ENCODE measurements at regions not wholly inside any gene's neighbourhood (a gene's known extent, or its start where the extent isn't known, plus 50 kb on each side); places are given as distances from the start of the nearest gene placed in this dataset.

DNA sequence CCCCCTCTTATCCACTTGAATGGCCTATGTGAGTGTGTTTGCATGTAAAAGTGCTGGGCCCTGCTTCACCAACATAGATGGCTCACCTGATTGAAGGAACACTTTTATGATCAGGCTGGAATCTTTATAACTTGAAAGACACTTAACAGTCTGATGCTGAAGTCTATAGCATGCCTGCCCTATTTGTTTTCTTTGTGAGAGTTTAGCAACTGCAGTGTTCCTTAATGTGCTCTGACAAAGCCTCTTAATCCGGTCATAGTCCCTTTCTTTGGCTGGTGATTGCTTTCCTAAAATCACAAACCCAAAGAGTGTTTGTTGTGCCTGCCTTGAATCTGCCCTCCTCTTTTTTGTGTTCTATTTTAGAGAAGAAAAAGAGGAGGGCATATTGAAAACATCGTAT is 1382.8 kb upstream of the CELF4 start:
- H3K27me3 ChIP-seq = no peaks in the 10 kb centered on the region
- no peak for DNase-seq
- 81 to 89% methylated on average over 2 of the region's 2 CpGs for WGBS, 2 donors
- H3K4me3 ChIP-seq = no peak overlapping the region
- H3K27ac ChIP-seq = no peak overlapping the region
- H3K9me3 ChIP-seq = peaks cover 0 to 7% (median 0%) of the 10 kb centered on the region in 4 donors
- TF ChIP-seq POLR2A (IDR thresholded peaks at IDR 0.05) (no peak), POLR2AphosphoS5 (IDR thresholded peaks at IDR 0.05) (no peak), EP300 (IDR thresholded peaks at IDR 0.05) (no peak)
- TF ChIP-seq, protein P1, sequence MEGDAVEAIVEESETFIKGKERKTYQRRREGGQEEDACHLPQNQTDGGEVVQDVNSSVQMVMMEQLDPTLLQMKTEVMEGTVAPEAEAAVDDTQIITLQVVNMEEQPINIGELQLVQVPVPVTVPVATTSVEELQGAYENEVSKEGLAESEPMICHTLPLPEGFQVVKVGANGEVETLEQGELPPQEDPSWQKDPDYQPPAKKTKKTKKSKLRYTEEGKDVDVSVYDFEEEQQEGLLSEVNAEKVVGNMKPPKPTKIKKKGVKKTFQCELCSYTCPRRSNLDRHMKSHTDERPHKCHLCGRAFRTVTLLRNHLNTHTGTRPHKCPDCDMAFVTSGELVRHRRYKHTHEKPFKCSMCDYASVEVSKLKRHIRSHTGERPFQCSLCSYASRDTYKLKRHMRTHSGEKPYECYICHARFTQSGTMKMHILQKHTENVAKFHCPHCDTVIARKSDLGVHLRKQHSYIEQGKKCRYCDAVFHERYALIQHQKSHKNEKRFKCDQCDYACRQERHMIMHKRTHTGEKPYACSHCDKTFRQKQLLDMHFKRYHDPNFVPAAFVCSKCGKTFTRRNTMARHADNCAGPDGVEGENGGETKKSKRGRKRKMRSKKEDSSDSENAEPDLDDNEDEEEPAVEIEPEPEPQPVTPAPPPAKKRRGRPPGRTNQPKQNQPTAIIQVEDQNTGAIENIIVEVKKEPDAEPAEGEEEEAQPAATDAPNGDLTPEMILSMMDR (IDR thresholded peaks at IDR 0.05) = no peak
- H3K4me1 ChIP-seq = no peaks in the 10 kb centered on the region
- H3K36me3 ChIP-seq = no peaks in the 10 kb centered on the region
- ATAC-seq (ENCODE audit: low FRiP score in 2 of 2) = no peak

DNA sequence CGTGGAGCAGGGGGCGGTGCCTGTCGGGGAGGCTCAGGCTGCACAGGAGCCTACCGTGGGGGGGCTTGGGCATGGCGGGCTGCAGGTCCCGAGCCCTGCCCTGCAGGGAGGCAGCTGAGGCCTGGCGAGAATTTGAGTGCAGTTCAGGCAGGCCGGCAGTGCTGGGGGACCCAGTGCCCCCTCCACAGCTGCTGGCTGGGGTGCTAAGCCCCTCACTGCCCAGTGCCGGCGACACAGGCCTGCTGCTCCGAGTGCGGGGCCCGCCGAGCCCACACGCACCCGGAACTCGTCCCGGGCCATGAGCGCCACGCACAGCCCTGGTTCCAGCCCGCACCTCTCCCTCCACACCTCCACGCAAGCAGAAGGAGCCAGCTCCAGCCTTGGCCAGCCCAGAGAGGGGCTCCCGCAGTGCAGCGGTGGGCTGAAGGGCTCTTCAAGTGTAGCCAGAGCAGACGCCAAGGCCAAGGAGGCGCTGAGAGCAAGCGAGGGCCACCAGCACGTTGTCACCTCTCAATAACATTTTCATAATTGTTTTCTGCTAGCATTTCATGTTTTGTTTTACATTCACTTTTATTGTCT is 1378.9 kb upstream of the CELF4 start:
- DNase-seq (peak in 1 of 2 donors; percentile 70), ATAC-seq (ENCODE audit: low FRiP score in 2 of 2) (peak in 1 of 2 donors; percentile 14)
- H3K4me1 ChIP-seq = no peaks in the 10 kb centered on the region
- H3K36me3 ChIP-seq = no peaks in the 10 kb centered on the region
- no peaks in the 10 kb centered on the region for H3K27me3 ChIP-seq
- no peak overlapping the region for H3K27ac ChIP-seq
- H3K9me3 ChIP-seq = peaks cover 0 to 7% (median 0%) of the 10 kb centered on the region in 4 donors
- WGBS, 2 donors = 82 to 88% methylated on average over 17 to 26 of the region's 28 CpGs
- TF ChIP-seq, protein P1 (IDR thresholded peaks at IDR 0.05) = no peak
- TF ChIP-seq POLR2A (IDR thresholded peaks at IDR 0.05) (no peak), POLR2AphosphoS5 (IDR thresholded peaks at IDR 0.05) (no peak), EP300 (IDR thresholded peaks at IDR 0.05) (no peak)
- no peak overlapping the region for H3K4me3 ChIP-seq

DNA sequence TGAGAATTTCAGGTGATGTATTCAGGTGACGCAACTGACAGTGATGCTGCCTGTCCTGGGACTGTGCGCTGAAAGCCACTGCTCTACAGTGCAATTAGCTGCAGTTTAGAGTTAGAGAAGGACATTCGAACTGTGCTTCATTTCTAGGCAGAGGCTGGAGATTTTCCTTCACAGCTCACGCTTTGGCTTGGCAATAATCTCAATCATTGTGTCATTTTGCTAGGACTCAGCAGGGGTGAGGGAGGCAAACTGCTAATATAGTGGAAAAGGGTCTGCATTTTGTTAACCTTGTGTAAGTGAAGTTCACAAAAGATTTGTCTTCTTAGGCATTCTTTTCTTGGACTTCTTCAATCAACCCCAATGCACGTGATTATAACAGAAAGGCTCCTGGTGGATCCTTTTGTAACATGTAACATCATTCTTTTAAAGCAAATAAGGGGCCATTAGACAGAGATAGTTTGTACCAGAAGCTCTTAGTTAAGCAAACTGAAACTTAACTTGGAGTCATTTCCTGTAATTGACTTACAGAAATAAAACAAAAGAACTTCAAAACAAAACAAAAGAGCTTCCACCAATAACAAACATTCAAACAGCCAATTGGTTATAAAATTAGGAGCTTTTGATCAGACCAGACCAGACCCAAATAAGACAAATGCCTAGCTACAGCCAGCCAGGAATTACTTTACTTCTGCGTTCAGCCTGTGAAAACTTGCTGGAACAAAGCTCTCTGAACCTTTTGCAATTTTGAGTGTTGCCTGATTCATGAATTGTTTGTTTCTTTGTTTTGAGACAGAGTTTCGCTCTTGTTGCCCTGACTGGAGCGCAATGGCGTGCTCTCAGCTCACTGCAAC is 1376.3 kb upstream of the CELF4 start:
- DNase-seq = no peak
- Histone ChIP-seq H3K4me3 (peak overlapping the region in 1 of 4 donors; percentile 22), H3K4me1 (no peaks in the 10 kb centered on the region), H3K36me3 (no peaks in the 10 kb centered on the region), H3K9me3 (peaks cover 0 to 7% (median 0%) of the 10 kb centered on the region in 4 donors), H3K27me3 (no peaks in the 10 kb centered on the region), H3K27ac (no peak overlapping the region)
- TF ChIP-seq POLR2AphosphoS5 (IDR thresholded peaks at IDR 0.05) (no peak), EP300 (IDR thresholded peaks at IDR 0.05) (no peak), POLR2A (IDR thresholded peaks at IDR 0.05) (no peak)
- TF ChIP-seq, protein P1 (IDR thresholded peaks at IDR 0.05) = no peak
- ATAC-seq (ENCODE audit: low FRiP score in 2 of 2) = no peak
- 68 to 70% methylated on average over 9 of the region's 9 CpGs for WGBS, 2 donors

DNA sequence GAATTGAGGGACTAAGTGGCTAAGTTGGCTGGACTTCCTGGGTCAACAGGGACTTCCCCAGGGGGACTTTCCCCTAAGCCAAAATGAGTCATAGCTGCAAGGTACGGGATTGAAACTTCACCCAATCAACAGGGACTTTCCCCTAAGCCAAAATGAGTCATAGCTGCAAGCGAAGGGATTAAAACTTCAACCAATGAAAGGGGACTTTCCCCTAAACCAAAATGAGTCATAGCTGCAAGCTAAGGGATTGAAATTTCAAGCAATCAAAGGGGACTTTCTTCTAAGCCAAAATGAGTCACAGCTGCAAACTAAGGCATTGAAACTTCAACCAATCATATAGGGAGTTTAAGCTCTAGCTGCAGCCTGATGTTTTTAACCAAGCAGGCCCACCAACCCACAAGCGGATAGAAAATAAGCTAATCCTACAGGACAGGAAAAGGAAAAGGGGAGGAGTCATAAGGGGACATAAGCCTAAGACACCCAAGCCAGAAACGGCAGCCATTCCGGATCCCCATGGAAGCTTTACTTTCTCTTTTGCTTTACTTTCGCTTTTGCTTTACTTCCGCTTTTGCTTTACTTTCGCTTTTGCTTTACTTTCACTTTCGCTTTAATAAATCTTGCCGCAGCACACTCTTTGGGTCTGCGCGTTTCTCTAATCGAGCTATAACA is 1375.4 kb upstream of the CELF4 start:
- Histone ChIP-seq H3K27me3 (no peaks in the 10 kb centered on the region), H3K27ac (no peak overlapping the region), H3K36me3 (no peaks in the 10 kb centered on the region), H3K4me3 (peak overlapping the region in 2 of 4 donors; percentile 10 to 22), H3K4me1 (no peaks in the 10 kb centered on the region), H3K9me3 (peaks cover 0 to 7% (median 0%) of the 10 kb centered on the region in 4 donors)
- WGBS, 2 donors = 76 to 78% methylated on average over 13 of the region's 13 CpGs
- ATAC-seq (ENCODE audit: low FRiP score in 2 of 2) = no peak
- peak in 1 of 2 donors; percentile 28 for DNase-seq
- TF ChIP-seq, protein P1 (IDR thresholded peaks at IDR 0.05) = no peak
- no peak for TF ChIP-seq EP300 (IDR thresholded peaks at IDR 0.05)
- no peak for TF ChIP-seq POLR2A (IDR thresholded peaks at IDR 0.05)
- TF ChIP-seq POLR2AphosphoS5 (IDR thresholded peaks at IDR 0.05) = no peak
